SK-N-SH treated with all-trans-retinoic acid at 6 μM for 48 hours (cell line): ENCODE measurements at regions not wholly inside any gene's neighbourhood (a gene's known extent, or its start where the extent isn't known, plus 50 kb on each side); places are given as distances from the start of the nearest gene placed in this dataset.

Experiments
- ARNTL ChIP-seq: fragments of 450-650 bp; formaldehyde crosslinking; IDR thresholded peaks from 2 replicates; pipeline ENCODE4 v1.5.0; 2020; ENCODE audit warnings: low read depth, mild to moderate bottlenecking, moderate library complexity, borderline replicate concordance
- ISL1 ChIP-seq: fragments of 250-450 bp; sonication (Bioruptor Pico); IDR thresholded peaks from 2 replicates; pipeline ENCODE4 v2.1.2; 2022; ENCODE audit warnings: mild to moderate bottlenecking, moderate library complexity
- PPARA ChIP-seq: fragments of 250-450 bp; sonication (Bioruptor Pico); IDR thresholded peaks from 2 replicates; pipeline ENCODE4 v1.5.0; 2020; ENCODE audit warnings: mild to moderate bottlenecking, borderline replicate concordance
- ZFP3 ChIP-seq: fragments of 250-450 bp; sonication (Bioruptor Pico); IDR thresholded peaks from 2 replicates; pipeline ENCODE4 v1.5.0; 2020; ENCODE audit warnings: mild to moderate bottlenecking, moderate library complexity
- ZNF565 ChIP-seq: fragments of 450-650 bp; formaldehyde crosslinking; conservative IDR thresholded peaks from 2 replicates; pipeline ENCODE4 v1.5.0; 2020; ENCODE audit warnings: low read depth, mild to moderate bottlenecking, moderate library complexity
- TF ChIP-seq, protein P1 (sequence below): fragments of 250-450 bp; sonication (Bioruptor Pico); IDR thresholded peaks from 2 replicates; pipeline ENCODE4 v1.5.1; 2020; ENCODE audit warnings: low read depth, mild to moderate bottlenecking, moderate library complexity
- TF ChIP-seq, protein P2 (sequence below): fragments of 250-450 bp; sonication (Bioruptor Pico); IDR thresholded peaks from 2 replicates; pipeline ENCODE4 v1.8.0; 2020; ENCODE audit warnings: mild to moderate bottlenecking, moderate library complexity, borderline replicate concordance
- TF ChIP-seq, protein P3 (sequence below): fragments of 250-450 bp; sonication (Bioruptor Pico); IDR thresholded peaks from 2 replicates; pipeline ENCODE4 v1.5.0; 2020; ENCODE audit warnings: mild to moderate bottlenecking, moderate library complexity

DNA sequence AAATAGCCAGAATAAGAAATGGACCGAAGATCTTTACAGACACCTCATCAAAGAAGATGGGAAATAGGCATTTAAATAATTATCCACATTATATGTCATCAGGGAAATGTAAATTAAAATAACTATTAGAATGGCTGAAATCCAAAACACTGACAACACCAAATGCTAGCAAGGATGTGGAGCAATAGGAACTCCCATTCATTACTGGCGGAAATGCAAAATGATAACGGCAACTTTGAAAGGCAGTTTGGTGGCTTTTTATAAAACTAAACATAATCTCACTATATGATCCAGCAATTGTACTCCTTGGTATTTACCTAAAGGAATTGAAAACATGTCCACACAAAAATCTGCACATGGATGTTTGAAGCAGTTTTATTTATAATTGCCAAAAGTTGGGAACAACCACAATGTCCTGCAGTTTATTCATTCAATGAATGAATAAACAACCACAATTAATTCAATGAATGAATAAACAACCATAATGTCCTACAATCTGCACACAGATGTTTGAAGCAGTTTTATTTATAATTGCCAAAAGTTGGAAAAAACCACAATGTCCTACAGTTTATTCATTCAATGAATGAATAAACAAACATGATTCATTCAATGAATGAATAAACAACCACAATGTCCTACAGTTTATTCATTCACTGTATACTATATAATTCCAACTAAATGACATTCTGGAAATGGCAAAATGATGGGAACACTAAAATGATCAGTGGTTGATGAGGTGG is 117.6 kb upstream of the PCDH18 start:
- TF ChIP-seq ISL1 (no peak), PPARA (CRISPR knock-in tag) (no peak), ARNTL (CRISPR knock-in tag) (no peak), ZFP3 (CRISPR knock-in tag) (no peak), ZNF565 (no peak)
- TF ChIP-seq, protein P1, sequence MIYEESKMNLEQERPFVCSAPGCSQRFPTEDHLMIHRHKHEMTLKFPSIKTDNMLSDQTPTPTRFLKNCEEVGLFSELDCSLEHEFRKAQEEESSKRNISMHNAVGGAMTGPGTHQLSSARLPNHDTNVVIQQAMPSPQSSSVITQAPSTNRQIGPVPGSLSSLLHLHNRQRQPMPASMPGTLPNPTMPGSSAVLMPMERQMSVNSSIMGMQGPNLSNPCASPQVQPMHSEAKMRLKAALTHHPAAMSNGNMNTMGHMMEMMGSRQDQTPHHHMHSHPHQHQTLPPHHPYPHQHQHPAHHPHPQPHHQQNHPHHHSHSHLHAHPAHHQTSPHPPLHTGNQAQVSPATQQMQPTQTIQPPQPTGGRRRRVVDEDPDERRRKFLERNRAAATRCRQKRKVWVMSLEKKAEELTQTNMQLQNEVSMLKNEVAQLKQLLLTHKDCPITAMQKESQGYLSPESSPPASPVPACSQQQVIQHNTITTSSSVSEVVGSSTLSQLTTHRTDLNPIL (CRISPR knock-in tag): no peak
- TF ChIP-seq, protein P2, sequence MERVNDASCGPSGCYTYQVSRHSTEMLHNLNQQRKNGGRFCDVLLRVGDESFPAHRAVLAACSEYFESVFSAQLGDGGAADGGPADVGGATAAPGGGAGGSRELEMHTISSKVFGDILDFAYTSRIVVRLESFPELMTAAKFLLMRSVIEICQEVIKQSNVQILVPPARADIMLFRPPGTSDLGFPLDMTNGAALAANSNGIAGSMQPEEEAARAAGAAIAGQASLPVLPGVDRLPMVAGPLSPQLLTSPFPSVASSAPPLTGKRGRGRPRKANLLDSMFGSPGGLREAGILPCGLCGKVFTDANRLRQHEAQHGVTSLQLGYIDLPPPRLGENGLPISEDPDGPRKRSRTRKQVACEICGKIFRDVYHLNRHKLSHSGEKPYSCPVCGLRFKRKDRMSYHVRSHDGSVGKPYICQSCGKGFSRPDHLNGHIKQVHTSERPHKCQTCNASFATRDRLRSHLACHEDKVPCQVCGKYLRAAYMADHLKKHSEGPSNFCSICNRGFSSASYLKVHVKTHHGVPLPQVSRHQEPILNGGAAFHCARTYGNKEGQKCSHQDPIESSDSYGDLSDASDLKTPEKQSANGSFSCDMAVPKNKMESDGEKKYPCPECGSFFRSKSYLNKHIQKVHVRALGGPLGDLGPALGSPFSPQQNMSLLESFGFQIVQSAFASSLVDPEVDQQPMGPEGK (CRISPR knock-in tag): no peak
- TF ChIP-seq, protein P3, sequence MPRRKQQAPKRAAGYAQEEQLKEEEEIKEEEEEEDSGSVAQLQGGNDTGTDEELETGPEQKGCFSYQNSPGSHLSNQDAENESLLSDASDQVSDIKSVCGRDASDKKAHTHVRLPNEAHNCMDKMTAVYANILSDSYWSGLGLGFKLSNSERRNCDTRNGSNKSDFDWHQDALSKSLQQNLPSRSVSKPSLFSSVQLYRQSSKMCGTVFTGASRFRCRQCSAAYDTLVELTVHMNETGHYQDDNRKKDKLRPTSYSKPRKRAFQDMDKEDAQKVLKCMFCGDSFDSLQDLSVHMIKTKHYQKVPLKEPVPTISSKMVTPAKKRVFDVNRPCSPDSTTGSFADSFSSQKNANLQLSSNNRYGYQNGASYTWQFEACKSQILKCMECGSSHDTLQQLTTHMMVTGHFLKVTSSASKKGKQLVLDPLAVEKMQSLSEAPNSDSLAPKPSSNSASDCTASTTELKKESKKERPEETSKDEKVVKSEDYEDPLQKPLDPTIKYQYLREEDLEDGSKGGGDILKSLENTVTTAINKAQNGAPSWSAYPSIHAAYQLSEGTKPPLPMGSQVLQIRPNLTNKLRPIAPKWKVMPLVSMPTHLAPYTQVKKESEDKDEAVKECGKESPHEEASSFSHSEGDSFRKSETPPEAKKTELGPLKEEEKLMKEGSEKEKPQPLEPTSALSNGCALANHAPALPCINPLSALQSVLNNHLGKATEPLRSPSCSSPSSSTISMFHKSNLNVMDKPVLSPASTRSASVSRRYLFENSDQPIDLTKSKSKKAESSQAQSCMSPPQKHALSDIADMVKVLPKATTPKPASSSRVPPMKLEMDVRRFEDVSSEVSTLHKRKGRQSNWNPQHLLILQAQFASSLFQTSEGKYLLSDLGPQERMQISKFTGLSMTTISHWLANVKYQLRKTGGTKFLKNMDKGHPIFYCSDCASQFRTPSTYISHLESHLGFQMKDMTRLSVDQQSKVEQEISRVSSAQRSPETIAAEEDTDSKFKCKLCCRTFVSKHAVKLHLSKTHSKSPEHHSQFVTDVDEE (CRISPR knock-in tag): no peak
